Prostate gland (tissue), 2 donors: ENCODE measurements at regions not wholly inside any gene's neighbourhood (a gene's known extent, or its start where the extent isn't known, plus 50 kb on each side); places are given as distances from the start of the nearest gene placed in this dataset.

Experiments
- CTCF ChIP-seq, 4 experiments: fragments of 200-600 bp in 2 of 4; fragments of 450-650 bp in 2 of 4; sonication (generic) in 2 of 4; IDR thresholded peaks; 1 replicate in 3 of 4; 2 replicates in 1 of 4; pipeline ENCODE4 v1.5.1; 2016 to 2019; ENCODE audit warnings: antibody characterized with exemption in 4 of 4, mild to moderate bottlenecking in 2 of 4, moderate library complexity in 2 of 4
- POLR2A ChIP-seq: fragments of 450-650 bp; IDR thresholded peaks from one replicate; pipeline ENCODE4 v1.6.1; 2016; ENCODE audit warnings: antibody characterized with exemption, mild to moderate bottlenecking

- TF ChIP-seq CTCF (IDR thresholded peaks at IDR 0.05) = no peak
- no peak for TF ChIP-seq POLR2A
Observed at GRCh38 chr2:83969085-83969484, 490.0 kb downstream of the SUCLG1 start.
